HEK293 (cell line): ENCODE measurements at regions not wholly inside any gene's neighbourhood (a gene's known extent, or its start where the extent isn't known, plus 50 kb on each side); places are given as distances from the start of the nearest gene placed in this dataset.

Experiments used
- CTCF ChIA-PET: fragments of 350-600 bp; formaldehyde crosslinking; extraction: SDS; loops from one replicate; lab custom pipeline; 2021; ENCODE audit warnings: antibody characterized with exemption; lab: Yijun Ruan, JAX
- POLR2A ChIA-PET: fragments of 300-600 bp; formaldehyde crosslinking; extraction: SDS; loops from one replicate; lab custom pipeline; 2020; ENCODE audit warnings: antibody characterized with exemption, inconsistent platforms; lab: Yijun Ruan, JAX
- H3K27ac ChIP-seq: fragments of 200-500 bp; sonication (Bioruptor generic); 2 replicates; pipeline ENCODE4 v1.5.1; 2014; ENCODE audit warnings: low read depth, low read length, control low read depth, inconsistent platforms; ENCODE audit errors: extremely low read depth
- H3K36me3 ChIP-seq, 2 experiments: fragments of 200-500 bp in 1 of 2; sonication (Bioruptor generic) in 1 of 2; 1 replicate in 1 of 2; 2 replicates in 1 of 2; pipeline ENCODE4 v1.5.1; 2014 to 2017; ENCODE audit warnings: inconsistent platforms in 2 of 2, low read length in 2 of 2; ENCODE audit not compliant: control insufficient read depth in 2 of 2, insufficient read depth in 1 of 2
- H3K4me1 ChIP-seq: fragments of 200-500 bp; sonication (Bioruptor generic); 2 replicates; pipeline ENCODE4 v1.5.1; 2014; ENCODE audit warnings: mild to moderate bottlenecking, low read length, inconsistent platforms; ENCODE audit not compliant: control insufficient read depth, insufficient read depth
- H3K4me3 ChIP-seq: 2 replicates; pipeline ENCODE4 v1.5.1; 2011; ENCODE audit warnings: low read depth, mild to moderate bottlenecking, control low read depth, low read length, moderate library complexity
- H3K9me3 ChIP-seq: fragments of 200-500 bp; sonication (Bioruptor generic); 2 replicates; pipeline ENCODE4 v1.5.1; 2014; ENCODE audit warnings: low read depth, low read length, inconsistent platforms; ENCODE audit not compliant: control insufficient read depth, insufficient read depth
- GLIS2 ChIP-seq: fragments of 450-650 bp; formaldehyde crosslinking; IDR thresholded peaks from 2 replicates; pipeline ENCODE4 v1.5.1; 2016; ENCODE audit warnings: missing biosample characterization, missing genetic modification characterization
- HIC1 ChIP-seq: fragments of 450-650 bp; formaldehyde crosslinking; IDR thresholded peaks from 2 replicates; pipeline ENCODE4 v1.5.1; 2016; ENCODE audit warnings: missing biosample characterization, missing genetic modification characterization
- KLF10 ChIP-seq: fragments of 450-650 bp; IDR thresholded peaks from 2 replicates; pipeline ENCODE4 v1.5.1; 2018; ENCODE audit warnings: missing biosample characterization, mild to moderate bottlenecking, missing genetic modification characterization
- KLF7 ChIP-seq: fragments of 450-650 bp; formaldehyde crosslinking; IDR thresholded peaks from 2 replicates; pipeline ENCODE4 v1.5.1; 2016; ENCODE audit warnings: missing biosample characterization, missing genetic modification characterization, borderline replicate concordance
- KLF8 ChIP-seq: fragments of 450-650 bp; formaldehyde crosslinking; IDR thresholded peaks from 2 replicates; pipeline ENCODE4 v1.5.1; 2016; ENCODE audit warnings: missing biosample characterization, missing genetic modification characterization
- SP3 ChIP-seq: fragments of 450-650 bp; formaldehyde crosslinking; IDR thresholded peaks from 2 replicates; pipeline ENCODE4 v1.5.1; 2016; ENCODE audit warnings: missing biosample characterization, missing genetic modification characterization
- ZFP41 ChIP-seq: fragments of 450-650 bp; formaldehyde crosslinking; IDR thresholded peaks from 2 replicates; pipeline ENCODE4 v1.5.1; 2016; ENCODE audit warnings: missing biosample characterization, missing genetic modification characterization, borderline replicate concordance
- ZNF112 ChIP-seq: fragments of 450-650 bp; formaldehyde crosslinking; IDR thresholded peaks from 2 replicates; pipeline ENCODE4 v1.5.0; 2017; ENCODE audit warnings: missing biosample characterization, missing genetic modification characterization
- ZNF157 ChIP-seq: fragments of 450-650 bp; formaldehyde crosslinking; IDR thresholded peaks from 2 replicates; pipeline ENCODE4 v1.5.1; 2016; ENCODE audit warnings: missing biosample characterization, missing genetic modification characterization
- ZNF221 ChIP-seq: fragments of 450-650 bp; formaldehyde crosslinking; IDR thresholded peaks from 2 replicates; pipeline ENCODE4 v1.5.1; 2017; ENCODE audit warnings: missing biosample characterization, missing genetic modification characterization, borderline replicate concordance
- ZNF239 ChIP-seq: fragments of 450-650 bp; formaldehyde crosslinking; IDR thresholded peaks from 2 replicates; pipeline ENCODE4 v1.5.1; 2016; ENCODE audit warnings: missing biosample characterization, missing genetic modification characterization
- ZNF26 ChIP-seq: fragments of 450-650 bp; formaldehyde crosslinking; IDR thresholded peaks from 2 replicates; pipeline ENCODE4 v1.5.1; 2016; ENCODE audit warnings: missing biosample characterization, missing genetic modification characterization
- ZNF266 ChIP-seq: fragments of 450-650 bp; formaldehyde crosslinking; IDR thresholded peaks from 2 replicates; pipeline ENCODE4 v1.5.1; 2016; ENCODE audit warnings: missing biosample characterization, missing genetic modification characterization, low read depth
- ZNF335 ChIP-seq: fragments of 450-650 bp; formaldehyde crosslinking; conservative IDR thresholded peaks from 2 replicates; pipeline ENCODE4 v1.5.1; 2016; ENCODE audit warnings: missing biosample characterization, missing genetic modification characterization
- ZNF341 ChIP-seq: fragments of 450-650 bp; formaldehyde crosslinking; IDR thresholded peaks from 2 replicates; pipeline ENCODE4; 2016; ENCODE audit warnings: low read depth, missing biosample characterization, missing genetic modification characterization
- ZNF404 ChIP-seq: fragments of 450-650 bp; formaldehyde crosslinking; IDR thresholded peaks from 2 replicates; pipeline ENCODE4 v1.5.1; 2017; ENCODE audit warnings: missing biosample characterization, missing genetic modification characterization
- ZNF501 ChIP-seq: fragments of 450-650 bp; formaldehyde crosslinking; IDR thresholded peaks from 2 replicates; pipeline ENCODE4 v1.5.1; 2016; ENCODE audit warnings: missing biosample characterization, missing genetic modification characterization
- ZNF549 ChIP-seq: fragments of 450-650 bp; IDR thresholded peaks from 2 replicates; pipeline ENCODE4 v1.5.1; 2018; ENCODE audit warnings: missing biosample characterization, missing genetic modification characterization, mild to moderate bottlenecking, inconsistent platforms, moderate library complexity
- ZNF600 ChIP-seq: fragments of 450-650 bp; formaldehyde crosslinking; IDR thresholded peaks from 2 replicates; pipeline ENCODE4 v1.5.1; 2016; ENCODE audit warnings: missing biosample characterization, missing genetic modification characterization
- ZNF621 ChIP-seq: fragments of 450-650 bp; formaldehyde crosslinking; IDR thresholded peaks from 2 replicates; pipeline ENCODE4 v1.5.1; 2017; ENCODE audit warnings: missing biosample characterization, missing genetic modification characterization
- ZNF645 ChIP-seq: fragments of 450-650 bp; formaldehyde crosslinking; IDR thresholded peaks from 2 replicates; pipeline ENCODE4; 2016; ENCODE audit warnings: missing biosample characterization, missing genetic modification characterization
- ZNF76 ChIP-seq: fragments of 450-650 bp; formaldehyde crosslinking; IDR thresholded peaks from 2 replicates; pipeline ENCODE4; 2016; ENCODE audit warnings: low read depth, missing biosample characterization, missing genetic modification characterization, borderline replicate concordance
- ZNF843 ChIP-seq: fragments of 450-650 bp; formaldehyde crosslinking; IDR thresholded peaks from 2 replicates; pipeline ENCODE4 v1.5.1; 2016; ENCODE audit warnings: missing biosample characterization, missing genetic modification characterization
- ZSCAN30 ChIP-seq: fragments of 450-650 bp; IDR thresholded peaks from 2 replicates; pipeline ENCODE4 v1.5.1; 2018; ENCODE audit warnings: missing biosample characterization, mild to moderate bottlenecking, missing genetic modification characterization, moderate library complexity
- TF ChIP-seq, protein P1 (sequence below): fragments of 450-650 bp; formaldehyde crosslinking; IDR thresholded peaks from 2 replicates; pipeline ENCODE4 v1.5.1; 2016; ENCODE audit warnings: missing biosample characterization, missing genetic modification characterization

GRCh38 chr12:107900588-107900987 lies 126.1 kb downstream of the ASCL4 start:
- Histone ChIP-seq H3K27ac (no peak overlapping the region), H3K9me3 (no peaks in the 10 kb centered on the region), H3K36me3 (no peaks in the 10 kb centered on the region), H3K4me3 (no peak overlapping the region), H3K4me1 (peaks cover 2% of the 10 kb centered on the region; the same call in 1 of the 2 replicates)
- ChIA-PET POLR2A (no interaction called here), CTCF (interaction anchor here (0.7 kb wide), 1 partner anchor 577 kb away, joined by 3 read pairs; no protein-coding TSS in a partner anchor)
- TF ChIP-seq ZNF26 (tag by site-specific recombination): no peak
- TF ChIP-seq ZNF341 (tag by site-specific recombination): peak; percentile 61; the same call in 1 of the 2 replicates
- TF ChIP-seq ZNF843 (tag by site-specific recombination): no peak
- no peak for TF ChIP-seq ZNF221 (tag by site-specific recombination)
- TF ChIP-seq SP3: 0 out of 2 replicates have a peak, but pooled peaks have one; percentile 25
- TF ChIP-seq ZNF645 (tag by site-specific recombination): no peak

GRCh38 chr12:107903341-107904061 lies 129.0 kb downstream of the ASCL4 start:
- Histone ChIP-seq H3K9me3 (no peaks in the 10 kb centered on the region), H3K36me3 (no peaks in the 10 kb centered on the region), H3K4me1 (peaks cover 2% of the 10 kb centered on the region; the same call in 1 of the 2 replicates), H3K27ac (no peak overlapping the region; the same call in 1 of the 2 replicates), H3K4me3 (peak overlapping the region; percentile 57)
- ChIA-PET POLR2A (interaction anchor here (0.9 kb wide), 1 partner anchor 9 kb away, joined by 3 read pairs; no protein-coding TSS in a partner anchor), CTCF (interaction anchor here (1.2 to 1.5 kb wide), 2 partner anchors 9 to 15 kb away, joined by 4 to 16 read pairs; no protein-coding TSS in a partner anchor)
- TF ChIP-seq ZFP41 (tag by site-specific recombination) (no peak), ZNF549 (no peak), ZSCAN30 (tag by site-specific recombination) (no peak; the same call in none of the 2 replicates), ZNF843 (tag by site-specific recombination) (0 out of 2 replicates have a peak, but pooled peaks have one; percentile 15), ZNF239 (tag by site-specific recombination) (no peak), ZNF404 (tag by site-specific recombination) (no peak), KLF7 (tag by site-specific recombination) (peak; percentile 74; the same call in 1 of the 2 replicates), ZNF341 (tag by site-specific recombination) (no peak; the same call in 1 of the 2 replicates), ZNF266 (tag by site-specific recombination) (no peak), ZNF335 (tag by site-specific recombination) (peak; percentile 87), KLF10 (peak; percentile 99), ZNF501 (tag by site-specific recombination) (0 out of 2 replicates have a peak, but pooled peaks have one; percentile 41), ZNF76 (tag by site-specific recombination) (peak; percentile 60; the same call in 1 of the 2 replicates), HIC1 (tag by site-specific recombination) (peak; percentile 21; the same call in 1 of the 2 replicates), KLF8 (peak; percentile 92), GLIS2 (peak; percentile 80), ZNF600 (tag by site-specific recombination) (peak; percentile 56), ZNF621 (tag by site-specific recombination) (no peak), ZNF112 (tag by site-specific recombination) (no peak), ZNF157 (tag by site-specific recombination) (no peak)
- TF ChIP-seq, protein P1, sequence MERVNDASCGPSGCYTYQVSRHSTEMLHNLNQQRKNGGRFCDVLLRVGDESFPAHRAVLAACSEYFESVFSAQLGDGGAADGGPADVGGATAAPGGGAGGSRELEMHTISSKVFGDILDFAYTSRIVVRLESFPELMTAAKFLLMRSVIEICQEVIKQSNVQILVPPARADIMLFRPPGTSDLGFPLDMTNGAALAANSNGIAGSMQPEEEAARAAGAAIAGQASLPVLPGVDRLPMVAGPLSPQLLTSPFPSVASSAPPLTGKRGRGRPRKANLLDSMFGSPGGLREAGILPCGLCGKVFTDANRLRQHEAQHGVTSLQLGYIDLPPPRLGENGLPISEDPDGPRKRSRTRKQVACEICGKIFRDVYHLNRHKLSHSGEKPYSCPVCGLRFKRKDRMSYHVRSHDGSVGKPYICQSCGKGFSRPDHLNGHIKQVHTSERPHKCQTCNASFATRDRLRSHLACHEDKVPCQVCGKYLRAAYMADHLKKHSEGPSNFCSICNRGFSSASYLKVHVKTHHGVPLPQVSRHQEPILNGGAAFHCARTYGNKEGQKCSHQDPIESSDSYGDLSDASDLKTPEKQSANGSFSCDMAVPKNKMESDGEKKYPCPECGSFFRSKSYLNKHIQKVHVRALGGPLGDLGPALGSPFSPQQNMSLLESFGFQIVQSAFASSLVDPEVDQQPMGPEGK (tag by site-specific recombination): peak; percentile 83; the same call in 1 of the 2 replicates
